22Rv1 (cell line): ENCODE measurements at regions not wholly inside any gene's neighbourhood (a gene's known extent, or its start where the extent isn't known, plus 50 kb on each side); places are given as distances from the start of the nearest gene placed in this dataset.

Experiments
- ZFX ChIP-seq: fragments of 450-650 bp; IDR thresholded peaks from 2 replicates; pipeline ENCODE4 v1.6.1; 2017; ENCODE audit warnings: antibody characterized with exemption, borderline replicate concordance
- TF ChIP-seq, protein P1 (sequence below): fragments of 450-650 bp; IDR thresholded peaks from 2 replicates; pipeline ENCODE4 v1.5.1; 2017; ENCODE audit warnings: mild to moderate bottlenecking

DNA sequence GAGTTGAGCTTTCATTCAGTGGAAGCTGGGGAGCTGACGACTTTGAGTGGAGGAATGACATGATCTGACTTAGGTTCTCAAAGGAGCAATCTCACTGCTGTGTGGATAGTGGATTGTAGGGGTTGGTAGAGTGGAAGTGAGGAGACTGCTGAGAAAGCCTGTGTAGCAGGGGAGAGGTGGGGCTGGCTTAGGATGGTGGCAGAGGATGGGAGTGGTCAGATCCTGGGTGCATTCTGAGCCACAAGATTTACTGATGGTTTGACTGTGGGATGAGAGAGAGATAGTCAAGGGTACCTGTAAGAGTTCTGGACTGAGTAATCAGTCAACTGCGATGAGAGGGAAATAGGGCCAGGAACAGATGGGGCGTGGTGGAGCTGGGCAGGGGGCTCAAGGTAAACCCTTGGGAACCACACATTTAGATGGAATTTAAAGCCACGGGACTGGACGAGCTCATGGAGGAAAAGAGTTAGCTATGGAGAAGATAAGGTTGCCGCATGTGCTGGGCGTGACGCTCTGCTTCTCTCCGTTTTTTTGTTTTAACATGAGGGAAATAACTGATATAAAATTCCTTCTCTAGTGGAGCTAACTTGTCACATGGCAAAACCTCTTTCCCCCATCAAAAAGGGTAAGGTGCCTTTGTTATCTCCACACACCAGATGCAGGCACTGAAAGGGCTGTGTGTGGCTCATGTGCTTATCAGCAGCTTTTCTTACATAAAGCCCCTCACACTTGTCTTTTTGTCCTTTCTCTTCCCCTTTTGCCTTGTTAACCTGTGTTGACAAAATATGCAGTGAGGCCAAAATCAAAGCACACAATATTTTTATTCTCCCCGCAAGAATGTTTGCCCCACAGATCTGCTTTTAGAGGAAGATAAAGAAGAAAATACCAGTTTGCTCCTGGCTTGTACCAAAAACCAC lies 379.8 kb downstream of the TSN start:
- TF ChIP-seq, protein P1, sequence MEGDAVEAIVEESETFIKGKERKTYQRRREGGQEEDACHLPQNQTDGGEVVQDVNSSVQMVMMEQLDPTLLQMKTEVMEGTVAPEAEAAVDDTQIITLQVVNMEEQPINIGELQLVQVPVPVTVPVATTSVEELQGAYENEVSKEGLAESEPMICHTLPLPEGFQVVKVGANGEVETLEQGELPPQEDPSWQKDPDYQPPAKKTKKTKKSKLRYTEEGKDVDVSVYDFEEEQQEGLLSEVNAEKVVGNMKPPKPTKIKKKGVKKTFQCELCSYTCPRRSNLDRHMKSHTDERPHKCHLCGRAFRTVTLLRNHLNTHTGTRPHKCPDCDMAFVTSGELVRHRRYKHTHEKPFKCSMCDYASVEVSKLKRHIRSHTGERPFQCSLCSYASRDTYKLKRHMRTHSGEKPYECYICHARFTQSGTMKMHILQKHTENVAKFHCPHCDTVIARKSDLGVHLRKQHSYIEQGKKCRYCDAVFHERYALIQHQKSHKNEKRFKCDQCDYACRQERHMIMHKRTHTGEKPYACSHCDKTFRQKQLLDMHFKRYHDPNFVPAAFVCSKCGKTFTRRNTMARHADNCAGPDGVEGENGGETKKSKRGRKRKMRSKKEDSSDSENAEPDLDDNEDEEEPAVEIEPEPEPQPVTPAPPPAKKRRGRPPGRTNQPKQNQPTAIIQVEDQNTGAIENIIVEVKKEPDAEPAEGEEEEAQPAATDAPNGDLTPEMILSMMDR = no peak
- TF ChIP-seq ZFX = no peak
